HG03342 (cell line): ENCODE measurements at regions not wholly inside any gene's neighbourhood (a gene's known extent, or its start where the extent isn't known, plus 50 kb on each side); places are given as distances from the start of the nearest gene placed in this dataset.

ENCODE experiments used
- ATAC-seq: cut with Tn5 transposase; IDR thresholded peaks from one replicate; pipeline ENCODE4 v1.9.1; 2021; ENCODE audit warnings: mild to moderate bottlenecking, moderate library complexity; ENCODE audit not compliant: unreplicated experiment

DNA sequence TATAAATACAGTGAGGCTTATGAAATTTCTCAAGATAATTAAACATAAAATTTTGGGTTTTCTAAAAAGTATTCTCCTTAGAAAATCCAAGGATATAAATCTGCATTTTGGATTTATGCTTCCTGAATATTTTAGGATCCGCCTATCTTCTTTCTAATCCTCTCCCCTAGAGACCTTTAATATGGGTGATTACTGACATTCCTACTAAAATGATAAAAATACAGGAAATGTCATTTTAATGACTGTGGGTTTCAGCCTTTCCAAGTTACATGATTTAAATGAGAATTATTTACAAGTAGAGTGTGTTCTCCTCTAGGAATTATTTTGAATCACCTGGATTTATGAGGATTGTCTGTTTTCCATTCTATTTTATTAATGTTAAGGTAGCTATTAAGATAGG lies 150.4 kb downstream of the C7orf25 start:
- no peak for ATAC-seq

DNA sequence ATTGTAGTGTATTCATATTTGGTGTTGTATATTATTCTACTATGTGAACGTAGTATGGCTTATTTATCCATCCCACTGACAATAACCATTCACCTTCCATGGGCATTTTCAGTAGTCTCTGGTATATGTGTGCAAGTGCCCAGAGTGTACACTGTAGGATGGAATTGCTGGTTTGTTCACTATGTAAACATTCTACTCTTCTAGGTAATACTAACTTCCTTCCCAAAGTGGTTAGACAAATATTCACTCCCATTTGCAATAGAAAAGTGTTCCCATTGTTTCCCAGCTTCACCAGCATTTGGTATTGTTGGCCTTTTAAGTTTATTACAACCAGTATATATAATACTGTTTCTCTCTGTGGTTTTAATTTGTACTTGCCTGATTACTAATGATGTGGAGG lies 153.7 kb downstream of the C7orf25 start:
- no peak for ATAC-seq

DNA sequence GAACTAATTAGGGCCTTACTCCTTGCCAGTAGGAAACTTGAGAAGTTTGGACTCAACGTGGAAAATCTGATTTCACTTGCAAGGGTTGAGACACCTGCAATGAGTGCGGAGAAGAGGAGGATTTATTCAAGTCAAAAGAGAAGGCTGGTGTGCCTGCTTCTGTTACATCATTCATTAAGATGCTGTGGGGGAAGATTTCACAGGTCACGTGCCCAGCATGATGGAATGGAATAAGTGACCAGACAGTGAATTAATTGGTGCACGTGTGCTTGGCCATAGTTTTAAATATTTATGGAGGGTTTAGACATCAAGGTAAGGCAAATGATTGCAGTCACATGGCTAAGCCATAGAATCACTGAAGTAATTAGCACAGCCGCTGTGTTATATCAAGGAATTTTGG lies 155.0 kb downstream of the C7orf25 start:
- ATAC-seq = no peak

DNA sequence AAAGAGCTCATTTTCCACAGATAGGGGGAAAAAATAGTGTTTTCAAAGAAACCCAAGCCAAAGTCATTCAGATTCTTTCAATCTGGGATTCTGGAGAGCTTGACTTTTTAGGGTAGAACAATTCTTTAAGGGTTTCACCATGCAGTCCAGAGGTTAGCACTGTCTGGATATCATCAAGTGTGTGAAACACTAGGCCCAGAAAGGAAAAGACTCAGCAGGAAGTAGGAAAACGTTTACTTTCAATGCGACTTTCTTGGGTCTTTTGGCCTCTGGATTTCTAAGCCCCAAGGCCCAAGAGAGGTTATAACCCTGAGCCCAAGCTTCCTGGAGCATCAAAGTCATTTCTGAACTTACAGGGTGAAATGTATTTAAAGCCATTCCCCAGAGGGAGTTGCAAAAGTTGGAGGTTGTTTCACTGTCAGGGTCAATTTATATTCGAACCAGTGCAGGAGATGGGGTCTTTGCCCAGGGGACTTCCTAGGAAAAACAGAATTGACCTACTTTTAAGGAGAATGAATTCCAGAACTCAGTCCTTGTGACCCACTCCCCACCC lies 158.0 kb downstream of the C7orf25 start:
- ATAC-seq = no peak

DNA sequence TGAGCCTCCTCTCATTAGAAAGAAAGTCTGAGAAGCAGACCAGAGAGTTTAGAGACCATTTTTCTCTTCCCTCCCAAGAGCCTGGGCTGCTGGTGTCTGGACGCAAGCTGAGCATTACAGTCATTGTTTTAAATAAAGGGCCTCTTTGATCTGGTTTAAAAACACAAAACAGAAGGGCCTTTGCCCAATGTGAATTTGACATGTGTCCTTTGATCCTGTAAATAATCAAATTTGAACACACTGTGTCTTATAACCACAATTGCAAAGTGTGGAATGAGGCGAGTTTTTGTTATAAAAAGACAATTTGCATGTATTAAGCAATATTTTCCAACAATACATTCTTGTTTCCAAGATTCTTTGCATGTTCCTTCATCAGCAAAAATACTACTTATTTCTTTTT lies 158.5 kb downstream of the C7orf25 start:
- no peak for ATAC-seq

DNA sequence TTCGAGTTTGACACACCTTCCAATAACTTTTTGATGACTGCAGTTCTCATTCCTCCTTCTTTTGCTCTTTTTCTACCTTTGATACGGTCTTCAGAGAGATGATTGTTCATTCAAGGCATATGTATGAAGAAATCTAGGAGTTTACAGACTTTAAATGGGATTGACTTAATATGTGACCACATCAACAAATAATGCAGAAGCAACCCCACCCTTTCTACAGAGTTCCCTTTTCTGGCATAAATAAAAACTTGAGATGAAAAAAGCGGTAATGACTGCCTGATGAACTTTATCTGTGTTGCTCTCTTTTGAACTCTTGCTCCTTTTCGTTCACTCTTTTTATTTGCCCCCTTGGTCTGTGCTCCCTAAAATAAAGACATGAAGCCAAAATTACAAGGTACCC lies 161.7 kb downstream of the C7orf25 start:
- no peak for ATAC-seq

DNA sequence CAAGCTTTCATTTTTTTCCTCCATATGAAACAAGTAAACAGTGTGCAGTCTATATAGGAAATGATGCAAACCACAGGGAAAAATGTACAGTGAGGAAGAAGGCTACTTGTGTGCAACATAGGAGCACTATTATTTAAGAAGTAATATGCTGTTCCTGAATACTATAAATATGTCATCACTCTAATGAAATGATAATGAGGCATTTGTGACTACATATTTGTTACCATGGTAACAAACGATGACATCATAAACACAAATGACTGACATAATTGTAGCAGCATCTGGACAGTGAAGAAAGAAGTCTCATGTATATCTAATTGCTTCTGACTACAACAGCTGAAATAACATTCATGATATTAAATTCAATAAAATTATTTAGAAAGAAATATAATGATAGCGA lies 164.8 kb downstream of the C7orf25 start:
- no peak for ATAC-seq

DNA sequence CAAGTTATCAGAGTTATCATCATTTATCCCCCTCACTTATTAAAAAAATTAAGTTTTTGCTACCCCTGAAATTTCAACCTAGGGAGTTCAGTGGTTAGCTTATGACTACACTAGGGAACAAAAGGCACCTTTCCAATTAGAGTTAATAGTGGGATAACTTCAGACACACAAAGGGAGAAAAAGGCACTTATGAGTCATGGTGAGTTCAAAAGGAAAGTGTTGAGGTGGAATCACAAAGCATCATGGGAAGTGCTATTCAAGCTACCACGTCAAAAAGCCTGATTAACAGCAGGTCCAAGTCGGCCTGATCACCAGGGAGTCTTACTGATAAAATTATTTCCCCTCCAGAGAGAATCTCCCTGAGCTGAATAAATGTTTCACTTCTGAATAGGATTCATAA lies 165.7 kb downstream of the C7orf25 start:
- no peak for ATAC-seq

DNA sequence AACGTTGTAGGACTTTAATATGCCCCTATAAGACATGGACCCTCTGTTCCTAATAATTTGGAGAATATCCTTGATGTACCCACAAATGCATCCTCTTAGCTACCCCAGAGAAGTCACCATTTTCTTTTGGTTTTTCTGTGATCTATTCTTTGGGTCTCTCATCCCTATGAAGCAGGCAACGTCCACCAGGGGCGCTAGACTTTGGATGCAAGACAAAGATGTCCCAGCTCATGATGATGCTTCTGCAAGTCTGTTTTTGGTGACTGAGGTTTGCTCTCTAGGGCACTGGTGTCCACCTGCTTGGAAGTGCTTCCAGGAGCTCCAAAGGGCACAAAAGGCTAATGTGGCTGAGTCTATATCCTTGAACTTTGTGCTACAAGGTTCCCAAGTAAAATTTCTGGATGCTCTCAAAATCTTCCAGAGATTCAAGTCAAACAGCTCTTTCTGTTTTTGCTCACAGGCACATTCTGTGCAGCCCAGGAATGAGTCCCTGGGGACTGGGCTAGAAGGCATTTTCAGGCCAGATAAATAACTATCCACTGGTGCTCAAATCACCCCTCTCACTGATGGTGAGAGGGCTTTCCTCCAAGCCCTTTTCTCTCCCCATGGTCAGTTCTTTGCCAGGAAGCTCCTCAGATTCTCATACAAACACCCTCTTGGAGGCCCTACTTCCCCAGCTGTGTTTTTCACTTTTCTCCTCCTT lies 166.4 kb downstream of the C7orf25 start:
- no peak for ATAC-seq

DNA sequence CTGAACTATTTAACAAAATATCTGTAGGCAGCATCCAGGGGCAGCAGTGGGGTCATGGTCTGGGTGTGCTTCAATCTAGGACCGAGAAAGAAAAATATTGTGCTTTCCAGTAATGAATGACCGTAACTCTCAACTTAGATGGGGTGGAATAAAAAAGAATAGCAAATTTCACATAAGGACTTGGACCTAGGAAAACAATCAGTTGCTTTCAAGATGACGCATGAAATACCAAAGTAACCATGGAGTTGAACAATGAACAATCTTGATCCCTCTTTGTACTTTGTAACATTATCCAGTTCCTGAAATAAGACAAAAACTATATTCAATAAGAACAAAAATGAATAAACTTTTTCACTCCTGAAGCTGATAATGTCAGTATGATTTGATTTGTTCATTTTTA lies 167.1 kb downstream of the C7orf25 start:
- no peak for ATAC-seq

DNA sequence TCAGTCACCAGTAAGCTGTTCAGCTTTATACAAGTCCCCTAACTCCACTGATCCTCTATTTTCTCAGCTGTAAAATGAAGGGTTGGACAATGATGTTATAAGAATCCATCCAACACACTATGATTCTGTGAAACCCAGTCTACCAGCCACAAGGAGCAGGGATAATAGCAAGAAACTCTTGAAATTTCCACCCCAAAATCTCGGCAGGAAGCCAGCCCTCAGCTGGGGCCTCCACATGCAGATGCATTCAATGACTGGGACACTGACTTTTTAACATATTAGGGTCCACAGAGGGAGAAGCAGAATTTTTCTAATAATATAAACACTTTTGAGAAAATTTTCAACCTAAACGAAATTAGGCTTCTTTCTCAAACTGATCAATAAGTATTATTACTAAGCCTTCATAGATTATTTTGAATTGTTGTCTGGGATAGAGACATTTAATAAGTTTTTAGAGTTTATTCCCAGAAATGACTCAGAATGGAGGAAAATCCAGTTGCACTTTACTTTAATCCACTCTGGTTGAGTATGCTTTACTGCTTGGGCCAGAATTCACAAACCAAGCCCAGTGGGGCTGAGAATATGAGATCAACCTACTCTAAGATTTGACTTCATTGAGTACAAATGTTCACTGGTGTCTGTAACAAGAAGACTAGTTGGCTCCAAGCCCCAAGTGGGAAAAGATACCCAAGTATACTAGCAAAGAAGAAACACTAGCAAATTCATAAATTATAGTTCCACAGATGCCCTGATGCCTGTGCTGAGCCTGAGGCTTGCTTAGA lies 168.6 kb downstream of the C7orf25 start:
- ATAC-seq = no peak

DNA sequence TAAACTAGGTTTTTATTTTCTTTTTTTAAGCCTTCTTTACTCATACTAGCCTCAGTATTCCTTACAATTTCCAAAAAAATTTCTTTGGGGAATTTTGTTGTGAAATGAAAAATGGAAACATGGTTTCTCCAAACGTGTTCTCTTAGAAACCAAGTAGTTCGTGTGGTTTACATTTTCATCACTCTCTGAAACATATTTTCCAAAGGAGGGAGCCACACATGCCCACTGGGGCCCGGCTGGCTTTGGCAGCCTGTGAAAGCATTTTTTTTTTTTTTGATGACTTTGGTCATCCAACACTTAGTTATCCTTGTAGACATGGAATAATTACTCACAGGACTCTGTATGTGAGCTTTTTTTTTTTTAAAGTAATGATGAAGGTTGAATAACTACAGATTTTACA lies 169.6 kb downstream of the C7orf25 start:
- ATAC-seq = no peak

DNA sequence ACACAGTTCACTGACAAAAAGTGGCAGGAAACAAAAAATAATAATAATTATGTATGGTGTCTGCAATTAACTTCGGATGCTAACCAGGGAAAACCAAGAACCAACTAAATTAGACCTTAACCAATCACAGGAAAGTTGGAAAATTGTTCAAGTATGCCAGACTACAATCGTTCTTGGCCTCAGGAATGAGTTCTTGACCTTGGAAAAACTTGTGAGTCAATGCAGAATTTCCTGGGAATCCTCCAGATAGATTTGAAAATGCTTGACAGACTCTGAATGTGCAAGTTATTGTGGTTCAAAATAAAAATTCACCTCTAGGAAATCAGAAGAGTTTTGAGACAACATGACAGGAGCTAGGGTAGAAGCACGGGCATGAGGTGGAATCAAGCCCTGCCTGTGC lies 171.5 kb downstream of the C7orf25 start:
- no peak for ATAC-seq

DNA sequence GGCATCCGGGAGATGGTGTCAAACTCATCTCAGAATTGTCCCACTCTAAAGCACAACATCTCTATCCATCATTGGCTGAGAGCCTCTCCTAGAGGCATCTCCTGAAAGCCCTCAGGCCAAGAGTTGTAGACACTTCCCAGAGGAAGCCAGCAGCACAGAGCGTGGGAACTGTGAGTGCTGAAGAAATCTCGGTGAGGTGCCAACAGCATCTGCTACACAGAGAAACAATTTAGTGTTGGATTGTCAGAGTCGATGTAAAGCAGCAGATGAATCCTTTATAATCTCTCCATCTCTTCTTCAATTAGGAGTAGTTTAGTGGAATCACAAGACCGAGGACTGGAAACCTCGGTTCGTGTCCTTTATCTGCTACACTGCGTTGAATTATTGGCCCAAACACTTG lies 172.2 kb downstream of the C7orf25 start:
- no peak for ATAC-seq

DNA sequence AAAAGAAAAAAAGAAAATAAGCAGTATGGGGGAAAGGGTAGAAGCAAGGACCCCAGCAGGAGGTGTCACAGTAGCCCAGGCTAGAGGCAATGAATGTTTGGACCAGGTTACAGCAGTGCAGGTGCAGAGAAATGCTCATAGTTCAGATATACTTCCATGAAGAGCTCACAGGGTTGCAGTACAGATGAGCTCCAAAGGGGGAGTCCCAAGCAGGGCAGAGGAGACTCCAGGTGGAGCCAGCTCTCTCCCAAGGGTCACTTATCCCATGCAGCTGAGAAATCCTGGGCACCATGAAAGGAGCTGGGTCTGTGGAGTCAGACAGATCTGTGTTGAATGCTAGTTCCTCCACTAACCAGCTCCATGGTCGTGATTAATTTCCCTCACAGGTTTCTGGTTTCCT lies 174.9 kb downstream of the C7orf25 start:
- no peak for ATAC-seq

DNA sequence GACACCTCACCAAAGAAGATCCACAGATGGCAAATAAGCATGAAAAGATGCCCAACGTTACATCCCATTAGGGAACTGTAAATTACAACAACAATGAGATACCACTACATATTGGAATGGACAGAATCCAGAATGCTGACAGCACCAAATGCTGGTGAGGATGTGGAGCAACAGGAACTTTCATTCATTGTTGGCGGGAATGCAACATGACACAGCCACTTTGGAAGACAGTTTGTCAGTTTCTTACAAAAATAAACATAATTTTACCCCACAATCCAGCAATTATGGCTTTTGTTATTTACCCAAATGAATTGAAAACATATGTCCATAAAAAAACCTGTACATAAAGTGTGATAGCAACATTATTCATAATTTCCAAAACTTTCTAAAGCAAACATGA lies 176.8 kb downstream of the C7orf25 start:
- ATAC-seq = no peak

DNA sequence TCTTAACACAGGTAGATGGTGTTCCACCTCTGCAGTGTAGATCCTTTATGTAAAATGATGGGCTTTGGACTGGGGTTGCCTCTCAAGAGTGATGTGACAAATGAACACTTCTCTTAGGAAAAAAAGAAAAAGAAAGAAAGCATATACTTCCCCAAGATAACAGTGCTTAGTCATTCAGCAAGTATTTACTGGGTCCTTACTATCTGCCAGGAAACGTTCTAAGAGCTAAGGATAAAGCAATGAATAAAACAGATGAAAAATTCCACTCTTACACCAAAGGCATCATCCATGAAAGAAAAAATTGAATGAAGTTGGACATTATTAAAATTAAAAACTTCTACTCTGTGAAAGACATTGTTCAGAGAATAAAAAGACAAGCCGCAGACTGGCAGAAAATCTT lies 177.3 kb downstream of the C7orf25 start:
- no peak for ATAC-seq

DNA sequence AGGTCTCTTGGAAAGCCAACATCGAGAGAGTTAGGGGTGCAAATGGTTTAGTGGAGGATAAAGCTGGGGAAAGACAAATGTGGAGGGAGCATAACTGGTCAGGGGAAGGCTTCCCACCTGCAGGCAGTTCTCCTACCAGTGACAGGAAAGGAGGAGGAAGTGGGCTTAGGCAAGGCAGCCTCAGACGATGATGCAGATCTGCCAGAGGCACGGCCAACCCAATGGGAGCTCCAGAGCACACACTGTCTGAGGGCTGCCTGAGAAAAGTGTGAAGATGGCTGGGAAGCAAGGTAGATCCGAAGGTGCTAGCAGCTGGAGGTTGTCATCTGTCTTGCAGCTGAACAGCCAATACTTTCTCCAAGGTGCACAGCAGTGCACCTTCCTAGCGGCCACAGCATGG lies 178.8 kb downstream of the C7orf25 start:
- no peak for ATAC-seq

DNA sequence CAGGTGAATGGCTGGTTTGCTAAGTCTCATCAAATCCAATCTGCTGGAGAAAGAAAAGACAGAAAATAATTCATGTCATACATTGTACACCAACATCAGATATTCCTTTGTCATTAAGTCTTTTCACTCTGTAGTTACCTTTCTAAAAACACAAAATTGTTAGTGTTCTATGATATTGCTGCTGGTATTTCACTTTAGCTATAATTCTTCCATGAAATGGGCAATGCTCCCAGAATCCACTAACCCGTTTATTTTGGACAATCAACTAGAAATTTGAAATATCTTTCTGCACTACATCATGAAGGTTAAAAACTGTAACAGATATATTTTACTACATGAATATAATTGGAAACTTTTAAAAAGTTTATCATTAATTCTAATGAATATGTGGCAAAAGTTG lies 181.3 kb downstream of the C7orf25 start:
- ATAC-seq = no peak

DNA sequence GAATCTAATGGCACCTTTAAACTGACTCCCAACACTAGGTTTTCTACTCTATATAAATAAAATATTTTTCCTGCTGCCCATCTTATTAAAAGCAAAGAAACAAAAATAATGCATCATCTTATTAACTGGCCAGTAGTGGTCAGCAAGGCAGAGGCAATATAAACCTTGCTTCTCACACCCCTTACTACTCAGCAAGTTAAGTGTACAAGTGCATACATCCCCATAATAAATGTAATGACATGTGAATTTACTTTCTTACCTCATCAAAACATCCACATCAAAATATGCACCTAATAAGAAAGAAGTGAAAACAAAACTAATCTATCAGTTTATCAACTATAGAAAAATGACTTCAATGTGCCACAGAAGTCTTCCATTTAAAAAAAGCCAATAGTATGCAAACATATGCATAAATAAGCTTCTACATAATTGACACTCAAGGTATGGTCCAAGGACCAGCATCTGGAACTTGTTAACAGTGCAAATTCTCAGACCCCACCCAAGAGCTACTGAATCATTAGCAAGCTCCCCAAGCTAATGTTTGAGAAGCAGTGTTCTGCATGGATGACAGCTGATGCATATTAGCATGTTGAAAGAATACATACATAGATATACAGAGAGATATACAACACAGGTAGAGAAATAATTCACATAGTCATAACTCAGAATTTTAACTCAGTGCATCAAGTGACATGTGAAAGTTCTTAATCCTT lies 182.7 kb downstream of the C7orf25 start:
- ATAC-seq = no peak

DNA sequence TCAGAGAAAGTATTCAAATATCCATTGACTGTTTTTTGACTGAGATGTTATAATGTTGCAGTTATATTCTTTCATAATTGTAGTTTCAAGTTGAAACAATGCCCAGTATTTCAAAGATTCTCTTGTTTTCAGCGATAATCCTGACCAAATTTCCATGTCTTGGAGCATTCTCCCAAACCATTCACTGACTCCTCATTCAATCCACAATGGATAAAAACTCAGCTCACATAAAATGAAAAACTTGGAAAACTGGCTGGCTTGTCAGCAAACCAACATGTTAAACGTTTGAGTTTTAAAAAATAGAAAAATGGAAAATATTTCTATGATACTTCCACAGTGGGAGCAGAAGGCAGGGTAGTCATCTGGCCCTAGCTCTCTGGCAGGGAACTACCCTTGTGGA lies 184.4 kb downstream of the C7orf25 start:
- ATAC-seq = no peak
